RWPE1 (cell line): ENCODE measurements at regions not wholly inside any gene's neighbourhood (a gene's known extent, or its start where the extent isn't known, plus 50 kb on each side); places are given as distances from the start of the nearest gene placed in this dataset.

Source experiments
- CTCF ChIA-PET: fragments of 350-600 bp; sonication (Branson Sonifier 250); formaldehyde crosslinking; extraction: SDS; loops from one replicate; lab custom pipeline; 2021; lab: Yijun Ruan, JAX
- POLR2A ChIA-PET: fragments of 400-600 bp; formaldehyde crosslinking; extraction: SDS; loops from one replicate; lab custom pipeline; 2020; ENCODE audit warnings: antibody characterized with exemption; ENCODE audit not compliant: low non-redundant PET; lab: Yijun Ruan, JAX
- DNase-seq: peaks from one replicate; pipeline ENCODE4 v3.0.0; 2012; ENCODE audit warnings: low spot score
- H3K27ac ChIP-seq: fragments of 450-650 bp; 2 replicates; pipeline ENCODE4 v1.5.1; 2017
- TF ChIP-seq, protein P1 (sequence below): fragments of 450-650 bp; conservative IDR thresholded peaks from 2 replicates; pipeline ENCODE4 v1.5.1; 2017; ENCODE audit warnings: low read depth, mild to moderate bottlenecking

DNA sequence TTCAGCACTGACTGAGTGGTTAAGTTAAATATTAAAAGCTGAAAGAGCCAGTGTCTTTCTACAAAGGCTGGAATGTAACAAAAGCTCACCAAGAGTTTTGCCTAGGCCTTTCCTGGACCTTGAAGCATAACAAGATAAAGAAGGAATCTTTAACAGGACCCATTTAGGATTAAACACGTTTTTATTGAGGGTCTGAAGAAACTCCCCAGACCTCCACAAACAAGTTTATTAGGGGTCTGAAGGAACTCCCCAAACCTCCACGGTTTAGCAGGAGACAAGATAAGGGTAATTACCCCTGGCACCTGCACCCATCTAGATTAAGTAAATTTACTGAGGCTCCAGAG, 104.0 kb downstream of the ACAA2 start:
- CTCF ChIA-PET, result no interaction called here
- POLR2A ChIA-PET, result no interaction called here
- no peak for DNase-seq
- H3K27ac ChIP-seq, result no peak overlapping the region
- TF ChIP-seq, protein P1, sequence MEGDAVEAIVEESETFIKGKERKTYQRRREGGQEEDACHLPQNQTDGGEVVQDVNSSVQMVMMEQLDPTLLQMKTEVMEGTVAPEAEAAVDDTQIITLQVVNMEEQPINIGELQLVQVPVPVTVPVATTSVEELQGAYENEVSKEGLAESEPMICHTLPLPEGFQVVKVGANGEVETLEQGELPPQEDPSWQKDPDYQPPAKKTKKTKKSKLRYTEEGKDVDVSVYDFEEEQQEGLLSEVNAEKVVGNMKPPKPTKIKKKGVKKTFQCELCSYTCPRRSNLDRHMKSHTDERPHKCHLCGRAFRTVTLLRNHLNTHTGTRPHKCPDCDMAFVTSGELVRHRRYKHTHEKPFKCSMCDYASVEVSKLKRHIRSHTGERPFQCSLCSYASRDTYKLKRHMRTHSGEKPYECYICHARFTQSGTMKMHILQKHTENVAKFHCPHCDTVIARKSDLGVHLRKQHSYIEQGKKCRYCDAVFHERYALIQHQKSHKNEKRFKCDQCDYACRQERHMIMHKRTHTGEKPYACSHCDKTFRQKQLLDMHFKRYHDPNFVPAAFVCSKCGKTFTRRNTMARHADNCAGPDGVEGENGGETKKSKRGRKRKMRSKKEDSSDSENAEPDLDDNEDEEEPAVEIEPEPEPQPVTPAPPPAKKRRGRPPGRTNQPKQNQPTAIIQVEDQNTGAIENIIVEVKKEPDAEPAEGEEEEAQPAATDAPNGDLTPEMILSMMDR, result no peak

DNA sequence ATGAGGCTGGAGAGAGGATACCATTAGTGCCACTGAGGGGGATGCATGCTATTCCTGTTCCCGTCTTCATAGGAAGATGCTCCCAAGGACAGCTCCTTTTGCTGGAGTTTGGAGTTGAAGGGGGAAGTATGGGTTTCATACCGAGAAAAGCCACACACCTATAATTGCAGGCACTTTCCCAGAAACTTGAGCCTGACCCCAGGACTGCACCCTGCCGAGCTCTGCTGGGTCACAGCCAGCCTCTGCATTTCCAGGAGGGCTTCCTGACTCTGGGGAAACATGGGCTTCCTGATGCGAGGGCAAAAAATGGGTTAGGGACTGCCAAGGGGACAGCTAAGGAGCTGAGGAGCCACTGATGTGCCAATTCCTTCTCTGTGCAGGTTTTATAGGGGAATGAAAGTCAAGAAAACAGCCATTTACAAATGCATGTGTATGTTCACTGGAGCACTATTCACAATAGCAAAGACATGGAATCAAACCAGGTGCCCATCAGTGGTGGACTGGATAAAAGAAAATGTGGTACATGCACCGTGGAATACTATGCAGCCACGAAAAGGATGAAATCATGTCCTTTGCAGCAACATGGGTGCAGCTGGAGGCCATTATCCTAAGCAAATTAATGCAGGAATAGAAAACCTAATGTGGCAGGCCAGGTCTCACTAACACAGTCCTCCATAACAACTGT, 104.5 kb downstream of the ACAA2 start:
- H3K27ac ChIP-seq, result no peak overlapping the region
- TF ChIP-seq, protein P1, result no peak
- no peak for DNase-seq
- ChIA-PET POLR2A (no interaction called here), CTCF (no interaction called here)

DNA sequence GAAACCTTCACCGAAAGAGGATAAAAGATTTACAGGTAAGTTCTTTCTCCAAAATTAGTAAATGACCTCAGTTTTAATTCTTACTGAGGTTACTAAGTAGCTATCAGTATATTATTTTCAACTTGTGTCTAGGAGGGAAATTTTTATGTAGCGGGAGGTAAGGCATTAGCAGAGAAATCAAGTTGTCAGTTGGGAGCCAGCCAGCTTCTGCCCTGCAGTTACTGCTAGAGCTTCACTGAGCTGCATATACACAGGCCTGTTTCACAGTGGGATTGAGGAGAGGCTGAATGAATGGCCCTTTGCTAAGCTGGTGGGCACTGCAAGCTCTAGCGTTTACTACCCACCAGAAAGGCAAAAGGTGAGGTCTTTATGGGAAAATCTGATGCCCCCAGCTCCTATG, 105.7 kb downstream of the ACAA2 start:
- ChIA-PET POLR2A (no interaction called here), CTCF (interaction anchor here (0.6 kb wide), 1 partner anchor 195 kb away, joined by 5 read pairs; no protein-coding TSS in a partner anchor)
- DNase-seq, result no peak
- TF ChIP-seq, protein P1, result no peak
- no peak overlapping the region for H3K27ac ChIP-seq

DNA sequence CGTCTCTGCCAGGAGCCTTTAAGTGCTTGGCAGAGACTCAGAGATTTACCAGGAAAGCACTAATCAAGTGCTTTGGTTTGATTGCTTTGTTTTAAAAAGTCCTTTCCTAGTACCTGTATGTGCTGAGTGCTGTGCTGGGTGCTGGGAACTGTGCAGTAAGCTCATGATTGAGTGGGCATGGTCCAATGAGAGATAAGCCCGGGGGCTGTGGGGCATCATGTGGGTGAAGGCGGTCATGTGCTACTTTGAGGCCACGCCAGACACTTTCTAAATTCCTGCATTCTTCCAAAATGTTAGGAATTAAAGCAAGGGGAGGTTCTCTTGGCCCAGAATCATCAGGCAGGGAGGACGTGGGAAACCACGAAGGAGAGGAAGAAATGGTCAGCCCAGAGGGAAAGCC, 109.0 kb downstream of the ACAA2 start:
- CTCF ChIA-PET, result no interaction called here
- H3K27ac ChIP-seq, result no peak overlapping the region
- TF ChIP-seq, protein P1, result no peak
- POLR2A ChIA-PET, result no interaction called here
- DNase-seq, result no peak

DNA sequence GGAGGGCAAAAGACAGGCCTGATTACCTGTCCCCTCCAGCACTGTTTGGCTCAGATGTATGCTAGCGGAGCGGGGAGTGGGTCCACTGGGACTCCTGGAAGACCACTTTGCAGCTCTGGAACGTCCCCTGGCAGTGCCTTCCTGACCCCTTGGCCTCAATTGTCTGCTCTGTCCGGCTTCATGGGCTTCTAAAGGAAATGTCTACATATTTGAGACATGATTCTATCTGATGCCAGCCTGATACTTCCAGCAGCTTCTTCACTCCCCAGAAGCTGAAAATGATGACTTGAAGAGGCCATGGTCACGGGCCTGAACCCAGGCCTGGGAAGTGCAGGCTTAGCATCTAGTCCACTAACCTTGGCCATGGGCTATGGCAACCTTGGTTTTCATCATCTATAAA, 112.1 kb downstream of the ACAA2 start:
- POLR2A ChIA-PET, result no interaction called here
- CTCF ChIA-PET, result no interaction called here
- no peak overlapping the region for H3K27ac ChIP-seq
- TF ChIP-seq, protein P1, result no peak
- no peak for DNase-seq

- DNase-seq, result no peak
- CTCF ChIA-PET, result no interaction called here
- H3K27ac ChIP-seq, result no peak overlapping the region
- TF ChIP-seq, protein P1, result no peak
- POLR2A ChIA-PET, result no interaction called here
Observed at GRCh38 chr18:49699303-49699702, 114.0 kb downstream of the ACAA2 start.
